ENCODE measurements at regions not wholly inside any gene's neighbourhood (a gene's known extent, or its start where the extent isn't known, plus 50 kb on each side); places are given as distances from the start of the nearest gene placed in this dataset.

DNA sequence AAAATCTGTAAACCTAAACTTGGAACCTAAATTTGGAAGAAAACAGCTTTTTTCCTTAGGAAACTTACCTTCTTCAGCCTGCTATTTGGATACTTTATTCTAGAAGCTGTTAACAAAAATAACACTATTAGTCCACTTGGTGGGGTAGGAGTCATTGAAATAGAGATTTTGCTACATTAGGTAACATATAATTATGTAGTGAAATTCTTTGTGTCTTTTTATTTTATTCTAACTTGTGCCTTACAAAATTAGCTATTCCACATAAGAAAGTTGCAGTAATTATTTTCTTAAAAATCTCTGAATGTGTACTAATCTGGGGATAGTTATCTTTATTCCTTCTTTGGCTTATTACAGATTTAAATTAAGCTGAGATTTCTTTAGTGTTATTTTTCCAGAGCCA lies 360.4 kb upstream of the ROBO2 start:
- DNase-seq, result no peak
- CTCF ChIA-PET, result no interaction called here
- no peaks in the 10 kb centered on the region for H3K36me3 ChIP-seq (replicated peaks in 1 of 2; ENCODE audit: control extremely low read depth in 1 of 2, control insufficient read depth in 1 of 2, extremely low read depth in 1 of 2, insufficient read depth in 2 of 2, low read length in 1 of 2)
- H3K4me3 ChIP-seq (ENCODE audit: control extremely low read depth in 1 of 5, extremely low read depth in 1 of 5, insufficient read depth in 1 of 5, low read depth in 2 of 5, low read length in 4 of 5), result no peak overlapping the region
- no peak overlapping the region for H3K27ac ChIP-seq (ENCODE audit: low read length in 2 of 2)
- H3K4me1 ChIP-seq (ENCODE audit: control insufficient read depth in 2 of 2, insufficient read depth in 2 of 2, low read length in 2 of 2), result no peaks in the 10 kb centered on the region
- H4K20me1 ChIP-seq (ENCODE audit: control insufficient read depth, insufficient read depth, low read length, poor library complexity, severe bottlenecking), result no peaks in the 10 kb centered on the region
- no peak overlapping the region for H3K9ac ChIP-seq (ENCODE audit: low read length)
- H3K79me2 ChIP-seq (ENCODE audit: control insufficient read depth, insufficient read depth, low read length), result no peaks in the 10 kb centered on the region
- TF ChIP-seq EZH2 (IDR thresholded peaks at IDR 0.05; ENCODE audit: borderline replicate concordance, insufficient read depth, low read depth, low read length, poor library complexity, severe bottlenecking), result no peak
- TF ChIP-seq, protein P1, sequence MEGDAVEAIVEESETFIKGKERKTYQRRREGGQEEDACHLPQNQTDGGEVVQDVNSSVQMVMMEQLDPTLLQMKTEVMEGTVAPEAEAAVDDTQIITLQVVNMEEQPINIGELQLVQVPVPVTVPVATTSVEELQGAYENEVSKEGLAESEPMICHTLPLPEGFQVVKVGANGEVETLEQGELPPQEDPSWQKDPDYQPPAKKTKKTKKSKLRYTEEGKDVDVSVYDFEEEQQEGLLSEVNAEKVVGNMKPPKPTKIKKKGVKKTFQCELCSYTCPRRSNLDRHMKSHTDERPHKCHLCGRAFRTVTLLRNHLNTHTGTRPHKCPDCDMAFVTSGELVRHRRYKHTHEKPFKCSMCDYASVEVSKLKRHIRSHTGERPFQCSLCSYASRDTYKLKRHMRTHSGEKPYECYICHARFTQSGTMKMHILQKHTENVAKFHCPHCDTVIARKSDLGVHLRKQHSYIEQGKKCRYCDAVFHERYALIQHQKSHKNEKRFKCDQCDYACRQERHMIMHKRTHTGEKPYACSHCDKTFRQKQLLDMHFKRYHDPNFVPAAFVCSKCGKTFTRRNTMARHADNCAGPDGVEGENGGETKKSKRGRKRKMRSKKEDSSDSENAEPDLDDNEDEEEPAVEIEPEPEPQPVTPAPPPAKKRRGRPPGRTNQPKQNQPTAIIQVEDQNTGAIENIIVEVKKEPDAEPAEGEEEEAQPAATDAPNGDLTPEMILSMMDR (IDR thresholded peaks at IDR 0.05), result no peak
- no peaks in the 10 kb centered on the region for H3K27me3 Mint-ChIP-seq
- H3K4me1 Mint-ChIP-seq, result no peaks in the 10 kb centered on the region
- H3K27me3 ChIP-seq (replicated peaks in 1 of 4; ENCODE audit: control extremely low read depth in 1 of 4, control insufficient read depth in 3 of 4, insufficient read depth in 4 of 4, low read length in 3 of 4), result no peaks in the 10 kb centered on the region
- ATAC-seq (ENCODE audit: low read depth), result no peak
- intact Hi-C loops (cut with micrococcal nuclease), result no loop called here
- no peak overlapping the region for H2AFZ ChIP-seq (ENCODE audit: insufficient read depth, low read depth, low read length, poor library complexity, severe bottlenecking)
- H3K4me3 Mint-ChIP-seq, result no peak overlapping the region
- POLR2A ChIA-PET, result no interaction called here
- no peak overlapping the region for H3K4me2 ChIP-seq (replicated peaks; ENCODE audit: low read depth, low read length, poor library complexity, severe bottlenecking)
- H3K27ac Mint-ChIP-seq, result no peak overlapping the region
- H3K9me3 Mint-ChIP-seq (ENCODE audit: insufficient read depth), result peaks cover 3% of the 10 kb centered on the region
- H3K9me3 ChIP-seq (ENCODE audit: control extremely low read depth in 1 of 3, control insufficient read depth in 2 of 3, insufficient read depth in 1 of 3, low read length in 2 of 3), result no peaks in the 10 kb centered on the region

DNA sequence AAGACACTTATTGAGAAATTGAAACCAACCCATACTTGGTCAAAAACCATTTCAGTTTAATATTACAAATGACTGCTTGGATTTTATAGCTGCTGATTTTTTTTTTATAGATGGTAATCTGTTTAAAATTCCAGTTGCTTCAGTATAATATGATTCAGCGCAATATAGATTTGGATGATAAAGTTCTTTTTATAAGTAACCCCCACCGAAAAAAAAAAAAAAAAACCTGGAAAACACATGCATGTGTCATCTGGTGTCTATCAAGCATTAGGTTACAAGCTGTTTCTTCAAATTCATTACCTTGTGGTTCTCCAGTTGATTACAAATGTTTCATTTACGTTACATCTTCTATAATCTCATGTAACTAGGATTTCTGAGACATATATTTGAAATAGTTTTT lies 356.6 kb upstream of the ROBO2 start:
- H3K9me3 Mint-ChIP-seq (ENCODE audit: insufficient read depth), result peaks cover 3% of the 10 kb centered on the region
- H3K4me1 Mint-ChIP-seq, result no peaks in the 10 kb centered on the region
- WGBS (ENCODE audit: insufficient coverage), result no CpG with 5 or more reads among the region's 3 CpGs
- Histone ChIP-seq H3K9ac (ENCODE audit: low read length) (no peak overlapping the region), H3K4me1 (ENCODE audit: control insufficient read depth in 2 of 2, insufficient read depth in 2 of 2, low read length in 2 of 2) (no peaks in the 10 kb centered on the region), H3K4me3 (ENCODE audit: control extremely low read depth in 1 of 5, extremely low read depth in 1 of 5, insufficient read depth in 1 of 5, low read depth in 2 of 5, low read length in 4 of 5) (no peak overlapping the region), H3K27me3 (replicated peaks in 1 of 4; ENCODE audit: control extremely low read depth in 1 of 4, control insufficient read depth in 3 of 4, insufficient read depth in 4 of 4, low read length in 3 of 4) (no peaks in the 10 kb centered on the region), H2AFZ (ENCODE audit: insufficient read depth, low read depth, low read length, poor library complexity, severe bottlenecking) (no peak overlapping the region), H3K4me2 (replicated peaks; ENCODE audit: low read depth, low read length, poor library complexity, severe bottlenecking) (no peak overlapping the region), H3K79me2 (ENCODE audit: control insufficient read depth, insufficient read depth, low read length) (no peaks in the 10 kb centered on the region), H3K9me3 (ENCODE audit: control extremely low read depth in 1 of 3, control insufficient read depth in 2 of 3, insufficient read depth in 1 of 3, low read length in 2 of 3) (no peaks in the 10 kb centered on the region), H4K20me1 (ENCODE audit: control insufficient read depth, insufficient read depth, low read length, poor library complexity, severe bottlenecking) (no peaks in the 10 kb centered on the region), H3K36me3 (replicated peaks in 1 of 2; ENCODE audit: control extremely low read depth in 1 of 2, control insufficient read depth in 1 of 2, extremely low read depth in 1 of 2, insufficient read depth in 2 of 2, low read length in 1 of 2) (no peaks in the 10 kb centered on the region), H3K27ac (ENCODE audit: low read length in 2 of 2) (no peak overlapping the region)
- ChIA-PET POLR2A (no interaction called here), CTCF (interaction anchor here (0.6 kb wide), 1 partner anchor 184 kb away, joined by 3 read pairs; no protein-coding TSS in a partner anchor)
- no peaks in the 10 kb centered on the region for H3K27me3 Mint-ChIP-seq
- H3K27ac Mint-ChIP-seq, result no peak overlapping the region
- no peak overlapping the region for H3K4me3 Mint-ChIP-seq
- DNase-seq, result no peak
- TF ChIP-seq, protein P1 (IDR thresholded peaks at IDR 0.05), result no peak
- no peak for TF ChIP-seq EZH2 (IDR thresholded peaks at IDR 0.05; ENCODE audit: borderline replicate concordance, insufficient read depth, low read depth, low read length, poor library complexity, severe bottlenecking)
- intact Hi-C loops (cut with micrococcal nuclease), result no loop called here
- no peak for ATAC-seq (ENCODE audit: low read depth)
